ENCODE measurements at regions not wholly inside any gene's neighbourhood (a gene's known extent, or its start where the extent isn't known, plus 50 kb on each side); places are given as distances from the start of the nearest gene placed in this dataset.
A peak's percentile ranks its signal among the peaks of the same experiment; 100 is the strongest.

GRCh38 chr1:219670426-219671149, 57.7 kb upstream of the ZC3H11B start:
- H3K9me3 ChIP-seq = no peaks in the 10 kb centered on the region
- no peaks in the 10 kb centered on the region for H3K27me3 ChIP-seq
- no peaks in the 10 kb centered on the region for H3K4me1 ChIP-seq
- WGBS = 77% methylated on average over 7 of the region's 7 CpGs
- H3K27ac ChIP-seq = no peak overlapping the region
- H3K36me3 ChIP-seq = no peaks in the 10 kb centered on the region
- no peak overlapping the region for H3K4me3 ChIP-seq
- TF ChIP-seq EP300 (IDR thresholded peaks at IDR 0.05) = no peak
- TF ChIP-seq POLR2A (IDR thresholded peaks at IDR 0.05) = no peak
- TF ChIP-seq CTCF (IDR thresholded peaks at IDR 0.05) = no peak
- no peak for TF ChIP-seq POLR2AphosphoS5 (IDR thresholded peaks at IDR 0.05)
- DNase-seq (ENCODE audit: low spot score in 2 of 2) = no peak

- DNase-seq (ENCODE audit: low spot score in 2 of 2) = no peak
- WGBS = 87% methylated on average over 3 of the region's 3 CpGs
- Histone ChIP-seq H3K27me3 (no peaks in the 10 kb centered on the region), H3K4me1 (no peaks in the 10 kb centered on the region), H3K9me3 (no peaks in the 10 kb centered on the region), H3K27ac (no peak overlapping the region), H3K36me3 (no peaks in the 10 kb centered on the region), H3K4me3 (no peak overlapping the region)
- TF ChIP-seq POLR2AphosphoS5 (IDR thresholded peaks at IDR 0.05) (no peak), CTCF (IDR thresholded peaks at IDR 0.05) (no peak), EP300 (IDR thresholded peaks at IDR 0.05) (no peak), POLR2A (IDR thresholded peaks at IDR 0.05) (no peak)
Observed at GRCh38 chr1:219669556-219669955, 56.7 kb upstream of the ZC3H11B start.

- no peaks in the 10 kb centered on the region for H3K4me1 ChIP-seq
- DNase-seq (ENCODE audit: low spot score in 2 of 2) = no peak
- whole genome bisulfite sequencing = 56% methylated on average over 4 of the region's 4 CpGs
Observed at GRCh38 chr1:219669042-219669441, 56.1 kb upstream of the ZC3H11B start.

GRCh38 chr1:219668446-219668845, 55.5 kb upstream of the ZC3H11B start:
- TF ChIP-seq EP300 (IDR thresholded peaks at IDR 0.05) = no peak
- no peak for TF ChIP-seq POLR2AphosphoS5 (IDR thresholded peaks at IDR 0.05)
- no peak for TF ChIP-seq CTCF (IDR thresholded peaks at IDR 0.05)
- TF ChIP-seq POLR2A (IDR thresholded peaks at IDR 0.05) = no peak
- Histone ChIP-seq H3K36me3 (no peaks in the 10 kb centered on the region), H3K4me3 (no peak overlapping the region), H3K27me3 (no peaks in the 10 kb centered on the region), H3K9me3 (no peaks in the 10 kb centered on the region), H3K4me1 (no peaks in the 10 kb centered on the region), H3K27ac (no peak overlapping the region)
- no peak for DNase-seq (ENCODE audit: low spot score in 2 of 2)
- 67% methylated on average over 2 of the region's 2 CpGs for WGBS

More at GRCh38 chr1:219669042-219669441, 56.1 kb upstream of the ZC3H11B start:
- Histone ChIP-seq H3K36me3 (no peaks in the 10 kb centered on the region), H3K27me3 (no peaks in the 10 kb centered on the region), H3K27ac (no peak overlapping the region), H3K9me3 (no peaks in the 10 kb centered on the region), H3K4me3 (no peak overlapping the region)
- no peak for TF ChIP-seq POLR2A (IDR thresholded peaks at IDR 0.05)
- no peak for TF ChIP-seq CTCF (IDR thresholded peaks at IDR 0.05)
- no peak for TF ChIP-seq POLR2AphosphoS5 (IDR thresholded peaks at IDR 0.05)
- TF ChIP-seq EP300 (IDR thresholded peaks at IDR 0.05) = no peak

GRCh38 chr1:219666242-219666641, 53.3 kb upstream of the ZC3H11B start:
- no peak for DNase-seq (ENCODE audit: low spot score in 2 of 2)
- no peak overlapping the region for H3K27ac ChIP-seq
- H3K4me3 ChIP-seq = no peak overlapping the region
- H3K9me3 ChIP-seq = no peaks in the 10 kb centered on the region
- WGBS = 45% methylated on average over 3 of the region's 3 CpGs
- TF ChIP-seq EP300 (IDR thresholded peaks at IDR 0.05) = no peak
- TF ChIP-seq POLR2AphosphoS5 (IDR thresholded peaks at IDR 0.05) = peak in 1 of 3 donors; percentile 27
- no peak for TF ChIP-seq POLR2A (IDR thresholded peaks at IDR 0.05)
- no peak for TF ChIP-seq CTCF (IDR thresholded peaks at IDR 0.05)
- no peaks in the 10 kb centered on the region for H3K27me3 ChIP-seq
- no peaks in the 10 kb centered on the region for H3K36me3 ChIP-seq
- no peaks in the 10 kb centered on the region for H3K4me1 ChIP-seq
